ENCODE measurements at regions not wholly inside any gene's neighbourhood (a gene's known extent, or its start where the extent isn't known, plus 50 kb on each side); places are given as distances from the start of the nearest gene placed in this dataset.

DNA sequence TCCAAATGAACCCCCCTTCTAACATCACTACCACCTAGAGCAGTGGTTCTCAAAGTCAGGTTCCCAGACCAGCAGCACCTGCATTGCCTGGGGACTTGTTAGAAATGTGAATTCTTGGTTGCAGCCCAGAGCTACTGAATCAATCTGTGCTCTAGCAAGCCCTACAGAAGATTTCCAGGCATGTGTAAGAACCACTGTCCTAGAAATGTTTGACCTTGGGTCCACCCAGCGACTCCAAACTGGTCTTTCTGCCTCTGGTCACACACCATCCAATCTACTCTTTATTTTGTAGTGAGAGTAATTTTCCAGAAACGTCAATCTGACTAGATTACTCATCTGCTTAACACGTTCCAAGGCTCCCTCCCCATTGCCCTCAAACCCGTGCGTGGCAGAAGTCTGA lies 169.9 kb downstream of the HAPSTR1 start:
- no peak for TF ChIP-seq EZH2phosphoT487 (IDR thresholded peaks at IDR 0.05; ENCODE audit: low read length)
- TF ChIP-seq, protein P1, sequence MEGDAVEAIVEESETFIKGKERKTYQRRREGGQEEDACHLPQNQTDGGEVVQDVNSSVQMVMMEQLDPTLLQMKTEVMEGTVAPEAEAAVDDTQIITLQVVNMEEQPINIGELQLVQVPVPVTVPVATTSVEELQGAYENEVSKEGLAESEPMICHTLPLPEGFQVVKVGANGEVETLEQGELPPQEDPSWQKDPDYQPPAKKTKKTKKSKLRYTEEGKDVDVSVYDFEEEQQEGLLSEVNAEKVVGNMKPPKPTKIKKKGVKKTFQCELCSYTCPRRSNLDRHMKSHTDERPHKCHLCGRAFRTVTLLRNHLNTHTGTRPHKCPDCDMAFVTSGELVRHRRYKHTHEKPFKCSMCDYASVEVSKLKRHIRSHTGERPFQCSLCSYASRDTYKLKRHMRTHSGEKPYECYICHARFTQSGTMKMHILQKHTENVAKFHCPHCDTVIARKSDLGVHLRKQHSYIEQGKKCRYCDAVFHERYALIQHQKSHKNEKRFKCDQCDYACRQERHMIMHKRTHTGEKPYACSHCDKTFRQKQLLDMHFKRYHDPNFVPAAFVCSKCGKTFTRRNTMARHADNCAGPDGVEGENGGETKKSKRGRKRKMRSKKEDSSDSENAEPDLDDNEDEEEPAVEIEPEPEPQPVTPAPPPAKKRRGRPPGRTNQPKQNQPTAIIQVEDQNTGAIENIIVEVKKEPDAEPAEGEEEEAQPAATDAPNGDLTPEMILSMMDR (IDR thresholded peaks at IDR 0.05; ENCODE audit: low read length) = no peak
- no peak for TF ChIP-seq EZH2 (optimal IDR thresholded peaks at IDR 0.05; ENCODE audit: low read depth, low read length)
